GM11168 (cell line): ENCODE measurements at regions not wholly inside any gene's neighbourhood (a gene's known extent, or its start where the extent isn't known, plus 50 kb on each side); places are given as distances from the start of the nearest gene placed in this dataset.
"Not testable (repeated sequence)": the region's sequence is repeated elsewhere in the genome, so short reads cannot be mapped to it uniquely, and the experiment has no call there.

Source experiments
- in situ Hi-C: fragments of 300-500 bp; cut with MboI; formaldehyde crosslinking; loops from one replicate; pipeline ENCODE4 v1.12.0; 2022; ENCODE audit warnings: low sequenced_read_pairs; ENCODE audit not compliant: unreplicated experiment

DNA sequence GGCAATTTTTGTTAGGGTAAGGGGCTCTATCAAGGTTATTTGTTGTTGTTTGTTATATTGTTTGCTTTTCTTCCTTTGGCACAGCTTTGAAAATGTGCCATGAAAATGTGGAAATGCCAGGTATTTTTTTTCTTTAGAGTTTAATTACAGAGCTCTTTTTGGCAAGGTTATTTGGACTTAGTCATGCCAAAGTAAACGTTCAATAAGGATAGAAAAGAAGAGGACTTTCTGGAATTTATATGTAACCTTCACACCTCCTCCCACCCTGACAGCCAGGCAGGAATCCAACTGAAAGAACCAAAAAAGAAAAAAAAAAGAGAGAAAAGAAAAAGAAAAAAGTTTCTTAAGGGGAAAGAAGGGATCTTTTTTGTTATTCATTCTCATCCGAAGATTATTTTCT lies 217.8 kb downstream of the KITLG start:
- in situ Hi-C loops, result no loop called here

GRCh38 chr12:88365403-88365802 lies 214.9 kb downstream of the KITLG start:
- in situ Hi-C loops, result no loop called here

DNA sequence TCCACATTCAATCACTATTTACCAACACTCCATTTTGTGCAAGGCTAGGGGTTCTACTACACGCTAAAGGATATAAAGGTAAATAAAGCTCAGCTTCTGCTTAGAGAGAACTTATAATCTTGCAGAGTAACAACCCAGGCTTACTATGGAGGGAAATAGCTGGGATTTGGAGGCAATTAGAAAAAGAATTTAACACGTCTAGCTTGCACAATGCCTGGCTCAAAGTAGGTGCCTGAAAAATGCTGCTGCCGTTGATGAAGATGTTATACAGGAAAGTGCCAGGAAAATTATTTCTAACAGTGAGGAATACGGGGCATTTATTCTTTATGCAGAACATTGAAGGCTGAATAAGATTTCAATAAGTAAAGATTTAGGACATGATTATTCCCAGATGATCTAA lies 214.2 kb downstream of the KITLG start:
- in situ Hi-C loops, result no loop called here

- in situ Hi-C loops, result no loop called here
Observed at GRCh38 chr12:88367231-88367630, 213.0 kb downstream of the KITLG start.

DNA sequence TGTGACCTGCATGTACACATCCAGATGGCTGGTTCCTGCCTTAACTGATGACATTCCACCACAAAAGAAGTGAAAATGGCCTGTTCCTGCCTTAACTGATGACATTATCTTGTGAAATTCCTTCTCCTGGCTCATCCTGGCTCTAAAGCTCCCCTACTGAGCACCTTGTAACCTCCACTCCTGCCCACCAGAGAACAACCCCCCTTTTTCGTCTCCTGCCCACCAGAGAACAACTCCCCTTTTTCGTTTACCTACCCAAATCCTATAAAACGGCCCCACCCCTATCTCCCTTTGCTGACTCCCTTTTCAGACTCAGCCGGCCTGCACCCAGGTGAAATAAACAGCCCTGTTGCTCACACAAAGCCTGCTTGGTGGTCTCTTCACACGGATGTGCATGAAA lies 212.2 kb downstream of the KITLG start:
- in situ Hi-C loops, result not testable (repeated sequence)

GRCh38 chr12:88371416-88372183 lies 208.7 kb downstream of the KITLG start:
- in situ Hi-C loops, result no loop called here

DNA sequence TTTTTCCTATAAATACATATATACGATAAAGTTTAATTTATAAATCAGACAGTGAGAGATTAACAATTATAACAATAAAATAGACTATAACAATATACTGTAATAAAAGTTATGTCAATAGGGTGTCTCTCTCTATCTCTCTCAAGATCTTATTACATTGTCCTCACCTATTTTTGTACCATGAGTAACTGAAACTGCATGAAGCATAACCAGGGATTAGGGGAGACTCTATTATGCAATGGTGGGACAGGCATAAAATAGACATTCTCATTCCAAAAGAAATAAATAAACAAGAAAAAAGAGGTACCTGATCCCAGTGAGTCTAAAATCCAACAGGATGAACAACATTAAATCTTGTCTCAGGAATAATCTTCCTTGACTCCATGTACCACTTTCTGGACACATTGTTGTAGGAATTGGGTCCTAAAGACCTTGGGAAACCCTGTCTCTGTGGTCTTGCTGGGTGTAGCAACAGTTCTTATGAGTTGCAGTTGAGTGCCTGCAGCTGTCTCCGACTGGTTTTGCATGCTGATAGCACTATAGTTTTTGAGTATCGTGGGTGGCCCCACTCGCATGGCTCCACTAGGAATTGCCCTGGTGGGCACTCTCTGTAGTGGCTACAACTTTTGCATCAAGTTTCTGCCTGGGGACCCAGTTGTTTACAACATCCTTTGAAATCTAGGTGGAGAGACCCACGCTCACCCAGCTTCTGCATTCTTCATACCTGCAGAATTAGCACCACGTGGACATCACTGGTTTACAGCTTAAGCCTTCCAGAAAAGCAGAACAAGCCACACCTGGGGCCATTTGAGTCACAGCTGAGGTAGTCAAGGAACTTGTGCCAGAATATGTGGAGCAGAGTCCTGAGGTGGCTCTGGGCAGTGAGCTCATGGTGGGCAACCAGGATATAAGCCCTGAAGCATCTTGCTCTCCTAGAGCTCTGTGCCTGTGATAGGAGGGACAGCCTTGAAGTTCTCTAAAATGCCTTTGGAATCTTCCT lies 204.7 kb downstream of the KITLG start:
- in situ Hi-C loops, result no loop called here

- in situ Hi-C loops, result no loop called here
Observed at GRCh38 chr12:88377973-88378372, 202.3 kb downstream of the KITLG start.

- in situ Hi-C loops, result no loop called here
Observed at GRCh38 chr12:88381466-88381865, 198.8 kb downstream of the KITLG start.

DNA sequence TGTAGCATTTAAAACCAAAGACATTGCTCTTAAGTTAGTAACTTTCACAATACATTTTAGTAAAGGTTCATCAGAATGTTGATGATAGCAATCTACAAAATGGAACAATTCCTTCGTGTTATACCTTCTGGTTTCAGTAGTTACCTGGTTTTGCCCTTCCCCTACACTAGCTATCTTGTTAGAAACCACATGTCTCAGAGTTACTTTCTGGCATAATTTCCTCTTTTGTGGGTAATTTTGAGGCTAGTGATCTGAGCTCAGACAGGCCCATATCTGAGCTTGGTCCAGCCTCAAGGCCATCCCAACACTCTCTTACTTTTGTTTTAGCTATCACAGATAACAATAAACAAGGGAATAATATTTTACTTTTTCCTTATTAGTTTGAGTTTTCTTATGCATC lies 196.9 kb downstream of the KITLG start:
- in situ Hi-C loops, result no loop called here

- in situ Hi-C loops, result no loop called here
Observed at GRCh38 chr12:88388566-88389540, 191.4 kb downstream of the KITLG start.

DNA sequence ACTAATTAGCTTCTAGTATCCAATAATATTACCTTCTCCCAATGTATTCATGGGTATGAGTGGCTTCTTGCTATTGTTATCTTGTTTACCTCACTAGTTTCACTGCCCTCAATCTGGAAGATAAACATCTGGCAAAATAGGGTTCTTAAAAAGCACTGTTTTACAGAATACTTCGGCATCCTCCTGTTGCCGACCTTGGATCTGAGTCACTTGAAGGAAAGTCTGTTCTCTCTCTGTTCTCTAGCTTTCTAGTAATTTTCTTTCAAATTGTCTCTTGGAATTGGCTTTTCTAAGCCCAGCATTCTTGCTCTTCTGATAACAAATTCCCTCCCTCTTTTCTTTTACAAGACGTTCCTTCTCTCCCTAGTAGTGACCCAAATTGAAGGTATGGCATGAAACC lies 189.5 kb downstream of the KITLG start:
- in situ Hi-C loops, result loop anchor here (10.0 kb wide), 1 partner anchor 276 kb away; no protein-coding TSS in a partner anchor

- in situ Hi-C loops, result loop anchor here (10.0 kb wide), 1 partner anchor 277 kb away; no protein-coding TSS in a partner anchor
Observed at GRCh38 chr12:88391556-88391955, 188.7 kb downstream of the KITLG start.

GRCh38 chr12:88393017-88393767 lies 187.1 kb downstream of the KITLG start:
- in situ Hi-C loops, result loop anchor here (10.0 kb wide), 1 partner anchor 278 kb away; no protein-coding TSS in a partner anchor

- in situ Hi-C loops, result loop anchor here (10.0 kb wide), 1 partner anchor 283 kb away; no protein-coding TSS in a partner anchor
Observed at GRCh38 chr12:88398031-88398430, 182.2 kb downstream of the KITLG start.

DNA sequence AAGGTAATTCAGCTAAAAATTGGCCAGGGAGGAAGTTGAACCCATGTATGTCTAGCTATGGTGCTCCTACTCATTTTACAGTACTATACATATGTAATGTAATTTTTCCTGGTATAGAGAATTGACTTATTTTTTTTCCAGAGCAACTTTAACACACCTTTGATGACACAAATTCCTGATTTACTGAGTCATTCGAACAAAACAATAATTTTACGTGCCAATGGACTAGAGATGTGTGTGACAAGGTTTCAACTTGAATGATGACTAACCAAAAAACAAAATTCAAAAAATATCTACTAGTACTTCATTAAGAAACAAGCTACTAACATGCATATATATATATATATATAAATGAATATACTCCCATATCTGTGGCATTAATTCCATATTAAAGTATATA lies 180.5 kb downstream of the KITLG start:
- in situ Hi-C loops, result loop anchor here (10.0 kb wide), 1 partner anchor 285 kb away; no protein-coding TSS in a partner anchor

DNA sequence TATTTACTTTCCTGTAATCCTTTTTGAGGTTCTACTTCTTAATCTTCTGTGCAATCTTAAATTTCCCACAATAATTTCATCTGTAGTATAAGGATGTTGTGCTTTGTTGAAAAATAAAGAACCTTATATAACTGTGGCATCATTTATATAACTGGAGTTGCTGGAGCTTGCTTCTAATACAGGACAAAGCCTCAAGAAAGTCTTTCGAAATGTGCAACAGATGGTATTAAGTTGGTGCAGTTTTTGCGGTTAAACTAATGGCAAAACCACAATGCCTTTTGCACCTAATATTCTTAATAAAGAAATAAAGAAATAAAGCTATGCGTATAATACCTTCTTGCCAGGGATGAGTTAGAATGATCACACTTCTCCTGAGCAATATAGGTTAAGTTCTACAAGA lies 180.0 kb downstream of the KITLG start:
- in situ Hi-C loops, result no loop called here

DNA sequence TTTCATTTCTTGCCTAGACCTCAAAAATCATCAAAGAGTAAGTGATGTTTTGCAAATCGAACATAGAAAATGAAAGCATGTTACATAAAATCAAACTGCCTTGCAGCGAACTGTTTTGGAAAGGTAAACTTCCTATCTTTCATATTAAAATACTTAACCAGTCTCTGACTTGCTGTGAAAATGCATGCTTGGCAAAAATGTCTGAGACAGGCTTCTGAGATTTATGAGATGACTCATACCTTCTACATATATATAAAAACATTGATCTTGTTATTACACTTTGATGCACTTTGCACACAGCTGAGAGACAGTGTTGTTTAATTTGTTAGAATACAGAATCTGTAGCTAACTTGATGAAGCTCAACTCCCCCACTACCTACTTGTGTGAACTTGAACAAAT lies 179.1 kb downstream of the KITLG start:
- in situ Hi-C loops, result no loop called here

DNA sequence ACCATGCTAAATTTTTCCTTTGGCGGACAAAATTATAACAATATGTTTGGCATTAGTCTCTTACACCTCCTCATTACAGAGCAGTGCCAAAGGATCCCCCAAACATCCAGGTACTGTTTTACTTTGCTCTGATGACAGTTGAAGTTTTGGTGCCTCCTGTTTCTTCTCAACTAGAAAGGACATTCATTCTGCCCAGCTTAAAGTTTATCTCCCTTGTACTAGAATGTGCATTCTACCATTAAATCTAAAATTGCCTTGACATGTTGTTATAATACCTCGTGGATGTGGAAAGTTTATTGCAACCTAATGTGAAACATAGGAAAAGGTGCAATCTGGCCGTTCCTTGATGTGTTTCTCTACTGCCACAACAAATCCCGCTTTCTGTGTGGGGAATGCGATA lies 173.4 kb downstream of the KITLG start:
- in situ Hi-C loops, result no loop called here
